ENCODE measurements at regions not wholly inside any gene's neighbourhood (a gene's known extent, or its start where the extent isn't known, plus 50 kb on each side); places are given as distances from the start of the nearest gene placed in this dataset.

DNA sequence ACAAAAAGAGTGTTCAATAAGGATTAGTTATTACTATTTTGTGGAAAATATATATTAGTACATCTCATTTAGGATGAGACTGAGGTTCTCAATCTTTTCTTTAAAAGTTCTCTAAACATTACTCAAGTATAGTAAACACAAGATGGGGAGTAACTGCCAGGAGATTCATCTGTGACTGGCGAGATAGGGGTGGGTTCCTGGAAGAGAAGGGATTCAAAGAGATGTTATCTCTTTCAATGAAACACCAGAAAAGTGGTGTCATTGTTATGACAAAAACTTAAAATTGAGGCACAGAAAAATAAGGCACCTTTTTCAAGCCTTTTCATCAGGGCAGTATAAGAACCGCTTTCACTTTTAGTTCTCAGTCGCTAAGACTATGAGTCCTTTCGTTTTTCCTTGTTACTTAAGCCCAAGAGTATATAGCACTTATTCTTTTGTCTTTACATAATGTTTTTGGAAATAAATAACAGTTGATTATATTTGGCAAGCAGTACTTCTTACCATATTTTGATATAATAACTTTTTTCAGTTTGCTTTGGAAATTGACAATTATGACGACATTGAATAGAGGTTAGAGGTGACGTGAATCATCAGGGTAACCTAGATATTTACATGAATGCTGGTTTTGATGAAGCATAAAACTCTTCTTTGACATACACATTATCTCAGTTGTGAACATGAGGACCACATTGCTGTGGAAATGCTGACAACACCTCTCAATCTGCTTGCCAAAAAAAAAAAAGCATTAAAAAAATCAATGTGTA is 393.9 kb upstream of the TCF4 start:
- TF ChIP-seq, protein P1, sequence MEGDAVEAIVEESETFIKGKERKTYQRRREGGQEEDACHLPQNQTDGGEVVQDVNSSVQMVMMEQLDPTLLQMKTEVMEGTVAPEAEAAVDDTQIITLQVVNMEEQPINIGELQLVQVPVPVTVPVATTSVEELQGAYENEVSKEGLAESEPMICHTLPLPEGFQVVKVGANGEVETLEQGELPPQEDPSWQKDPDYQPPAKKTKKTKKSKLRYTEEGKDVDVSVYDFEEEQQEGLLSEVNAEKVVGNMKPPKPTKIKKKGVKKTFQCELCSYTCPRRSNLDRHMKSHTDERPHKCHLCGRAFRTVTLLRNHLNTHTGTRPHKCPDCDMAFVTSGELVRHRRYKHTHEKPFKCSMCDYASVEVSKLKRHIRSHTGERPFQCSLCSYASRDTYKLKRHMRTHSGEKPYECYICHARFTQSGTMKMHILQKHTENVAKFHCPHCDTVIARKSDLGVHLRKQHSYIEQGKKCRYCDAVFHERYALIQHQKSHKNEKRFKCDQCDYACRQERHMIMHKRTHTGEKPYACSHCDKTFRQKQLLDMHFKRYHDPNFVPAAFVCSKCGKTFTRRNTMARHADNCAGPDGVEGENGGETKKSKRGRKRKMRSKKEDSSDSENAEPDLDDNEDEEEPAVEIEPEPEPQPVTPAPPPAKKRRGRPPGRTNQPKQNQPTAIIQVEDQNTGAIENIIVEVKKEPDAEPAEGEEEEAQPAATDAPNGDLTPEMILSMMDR (IDR thresholded peaks at IDR 0.05): no peak
- TF ChIP-seq POLR2AphosphoS5 (IDR thresholded peaks at IDR 0.05) (no peak), POLR2A (IDR thresholded peaks at IDR 0.05) (no peak), EP300 (IDR thresholded peaks at IDR 0.05) (no peak)
- Histone ChIP-seq H3K36me3 (no peaks in the 10 kb centered on the region), H3K4me1 (no peaks in the 10 kb centered on the region), H3K27me3 (no peaks in the 10 kb centered on the region), H3K27ac (no peak overlapping the region), H3K9me3 (no peaks in the 10 kb centered on the region), H3K4me3 (no peak overlapping the region)
- intact Hi-C loops (cut with DNase I): no loop called here
- DNase-seq: no peak
- WGBS, 2 donors: 84 to 88% methylated on average over 6 of the region's 6 CpGs

DNA sequence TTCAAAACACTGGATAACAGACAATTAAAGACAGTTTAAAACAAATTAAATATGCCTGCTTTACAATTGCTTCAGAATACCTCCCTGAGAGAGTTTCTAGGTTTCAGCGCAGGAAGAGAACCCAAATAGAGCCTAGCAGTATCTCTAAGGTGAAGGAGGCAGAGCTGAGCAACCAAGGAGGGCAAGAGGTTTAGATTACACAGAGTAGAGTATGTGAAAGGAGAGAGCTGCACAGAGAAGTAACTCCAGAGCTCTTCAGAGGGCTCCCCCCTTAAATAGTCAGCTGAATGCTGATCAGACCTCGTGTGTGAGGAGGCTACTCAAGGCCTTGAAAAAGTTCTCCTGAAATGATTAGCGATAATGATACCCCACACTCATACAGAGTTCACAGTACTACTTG is 386.5 kb upstream of the TCF4 start:
- Histone ChIP-seq H3K27me3 (no peaks in the 10 kb centered on the region), H3K9me3 (no peaks in the 10 kb centered on the region), H3K27ac (no peak overlapping the region), H3K4me1 (no peaks in the 10 kb centered on the region), H3K36me3 (no peaks in the 10 kb centered on the region), H3K4me3 (no peak overlapping the region)
- DNase-seq: no peak
- TF ChIP-seq POLR2A (IDR thresholded peaks at IDR 0.05): no peak
- no peak for TF ChIP-seq POLR2AphosphoS5 (IDR thresholded peaks at IDR 0.05)
- TF ChIP-seq EP300 (IDR thresholded peaks at IDR 0.05): no peak
- TF ChIP-seq, protein P1 (IDR thresholded peaks at IDR 0.05): no peak
- 68 to 76% methylated on average over 3 of the region's 3 CpGs for WGBS, 2 donors
- intact Hi-C loops (cut with DNase I): no loop called here

DNA sequence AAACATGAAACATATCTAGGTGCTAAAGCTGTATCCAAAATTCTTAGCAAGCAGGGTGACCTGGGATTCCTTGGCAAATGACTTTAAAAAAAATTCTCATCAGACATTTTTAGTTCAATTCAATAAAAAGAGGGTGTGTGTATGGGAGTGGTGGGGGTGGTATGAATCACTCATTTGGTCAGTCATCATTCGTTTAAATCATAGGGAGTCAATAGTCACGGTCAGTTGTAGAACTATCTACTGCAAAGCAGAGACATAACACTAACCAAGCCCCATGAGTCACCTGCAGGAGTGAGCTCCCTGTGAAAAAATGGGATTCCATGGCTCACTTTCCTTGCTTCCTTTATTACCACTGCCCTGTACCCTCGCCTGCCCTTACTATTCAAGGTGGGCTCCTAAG is 380.6 kb upstream of the TCF4 start:
- no peak overlapping the region for H3K27ac ChIP-seq
- intact Hi-C loops (cut with DNase I): no loop called here
- TF ChIP-seq POLR2AphosphoS5 (IDR thresholded peaks at IDR 0.05) (no peak), EP300 (IDR thresholded peaks at IDR 0.05) (no peak), POLR2A (IDR thresholded peaks at IDR 0.05) (no peak)
- TF ChIP-seq, protein P1 (IDR thresholded peaks at IDR 0.05): no peak
- 77 to 92% methylated on average over 3 of the region's 3 CpGs for WGBS, 2 donors
- no peak overlapping the region for H3K4me3 ChIP-seq
- DNase-seq: no peak
- H3K4me1 ChIP-seq: no peaks in the 10 kb centered on the region
- no peaks in the 10 kb centered on the region for H3K36me3 ChIP-seq
- H3K9me3 ChIP-seq: no peaks in the 10 kb centered on the region
- H3K27me3 ChIP-seq: no peaks in the 10 kb centered on the region

DNA sequence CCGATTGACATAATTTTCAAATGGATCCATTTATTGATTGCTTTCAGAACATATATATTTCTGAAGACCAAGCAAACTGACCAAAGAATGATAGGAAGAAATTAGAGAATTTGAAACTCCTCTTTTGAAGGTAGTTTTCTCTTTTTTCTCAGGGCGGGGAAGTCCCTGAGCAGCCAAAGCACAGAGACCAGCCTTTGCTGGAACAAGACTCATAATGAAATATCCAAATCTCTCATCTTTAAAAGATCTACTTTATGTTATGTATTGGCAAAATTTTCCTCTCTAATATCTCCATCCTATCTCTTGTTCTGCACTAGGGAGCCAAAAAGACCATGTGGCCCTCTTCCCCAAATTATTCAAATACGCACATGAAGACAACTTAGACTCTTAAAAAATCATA is 379.0 kb upstream of the TCF4 start:
- Histone ChIP-seq H3K27me3 (no peaks in the 10 kb centered on the region), H3K4me3 (no peak overlapping the region), H3K4me1 (no peaks in the 10 kb centered on the region), H3K9me3 (no peaks in the 10 kb centered on the region), H3K36me3 (no peaks in the 10 kb centered on the region), H3K27ac (no peak overlapping the region)
- WGBS, 2 donors: 87 to 95% methylated on average over 3 of the region's 3 CpGs
- no peak for DNase-seq
- intact Hi-C loops (cut with DNase I): no loop called here
- TF ChIP-seq, protein P1 (IDR thresholded peaks at IDR 0.05): no peak
- TF ChIP-seq POLR2AphosphoS5 (IDR thresholded peaks at IDR 0.05) (no peak), EP300 (IDR thresholded peaks at IDR 0.05) (no peak), POLR2A (IDR thresholded peaks at IDR 0.05) (no peak)

DNA sequence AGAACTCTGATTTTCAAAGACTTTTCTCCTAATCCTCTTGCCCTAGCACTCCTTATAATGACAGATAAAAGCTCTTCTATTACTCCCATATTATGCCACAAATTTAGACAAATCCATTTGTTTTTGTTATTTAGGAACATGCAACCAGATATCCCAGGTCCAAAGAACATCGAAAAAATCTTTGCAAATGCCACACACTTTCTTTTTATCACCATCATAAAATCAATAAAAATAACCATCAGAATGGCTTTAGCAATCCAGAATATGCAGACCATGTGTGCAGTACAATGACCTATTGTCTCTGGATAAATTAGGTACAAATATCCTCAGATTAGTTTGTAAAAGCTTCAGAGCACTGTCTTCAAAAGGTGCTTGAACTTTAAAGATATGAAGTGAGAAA is 376.2 kb upstream of the TCF4 start:
- DNase-seq: no peak
- no peak for TF ChIP-seq POLR2AphosphoS5 (IDR thresholded peaks at IDR 0.05)
- TF ChIP-seq, protein P1 (IDR thresholded peaks at IDR 0.05): no peak
- no peak for TF ChIP-seq POLR2A (IDR thresholded peaks at IDR 0.05)
- TF ChIP-seq EP300 (IDR thresholded peaks at IDR 0.05): no peak
- WGBS, 2 donors: 54 to 84% methylated on average over 1 of the region's 1 CpG
- no peaks in the 10 kb centered on the region for H3K4me1 ChIP-seq
- no peaks in the 10 kb centered on the region for H3K27me3 ChIP-seq
- no peak overlapping the region for H3K4me3 ChIP-seq
- intact Hi-C loops (cut with DNase I): no loop called here
- H3K9me3 ChIP-seq: no peaks in the 10 kb centered on the region
- no peaks in the 10 kb centered on the region for H3K36me3 ChIP-seq
- no peak overlapping the region for H3K27ac ChIP-seq

Measured in sigmoid colon (tissue), 6 donors.